NAMALWA (cell line): ENCODE measurements at regions not wholly inside any gene's neighbourhood (a gene's known extent, or its start where the extent isn't known, plus 50 kb on each side); places are given as distances from the start of the nearest gene placed in this dataset.

Experiments used
- DNase-seq: peaks from one replicate; pipeline ENCODE4 v3.0.0-alpha.2; 2015; ENCODE audit warnings: low spot score

DNA sequence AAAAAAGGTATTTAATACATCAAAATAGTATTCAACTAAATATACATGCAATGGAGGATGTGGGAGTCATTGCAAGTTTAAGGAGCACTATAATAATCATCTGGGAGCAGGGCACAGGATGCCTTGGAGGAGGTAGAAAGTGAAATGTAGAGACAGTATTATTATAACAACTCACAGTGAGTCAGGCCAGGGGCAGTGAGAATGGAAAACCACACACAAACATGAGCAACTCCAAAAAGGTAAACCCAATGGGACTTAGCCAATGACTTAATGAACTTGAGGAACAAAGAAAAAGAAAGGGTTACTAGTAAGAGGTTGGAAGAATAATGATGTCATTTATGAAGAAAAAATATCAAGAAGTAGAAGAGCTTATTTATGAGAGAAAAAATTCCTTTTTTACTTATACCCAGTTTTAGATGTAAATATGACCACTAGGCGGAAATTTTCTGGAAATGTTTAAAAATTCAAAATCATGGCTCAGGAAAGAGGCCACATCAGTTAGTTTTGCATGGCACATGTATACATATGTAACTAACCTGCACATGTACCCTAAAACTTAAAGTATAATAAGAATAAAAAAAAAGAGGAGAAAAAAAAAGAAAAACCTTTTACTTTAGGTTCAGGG lies 389.3 kb downstream of the SUCLA2 start:
- DNase-seq: no peak

DNA sequence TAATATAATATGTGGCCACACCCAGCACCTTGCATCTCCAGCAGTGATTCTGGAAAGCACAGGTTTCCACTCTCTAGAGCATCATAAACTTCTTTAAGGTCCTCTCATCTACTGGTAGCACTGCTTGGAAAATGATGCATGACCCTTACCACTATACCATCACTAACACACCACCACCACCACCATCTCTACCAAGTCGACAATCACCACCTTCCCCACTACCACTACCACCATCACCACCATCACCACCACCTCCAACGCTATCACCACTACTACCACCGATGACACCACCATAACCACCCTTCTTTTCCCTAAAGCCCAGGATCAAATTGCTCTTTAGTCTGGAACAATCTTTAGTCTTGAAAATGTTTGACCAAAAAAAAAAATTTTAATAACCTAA lies 390.4 kb downstream of the SUCLA2 start:
- no peak for DNase-seq

DNA sequence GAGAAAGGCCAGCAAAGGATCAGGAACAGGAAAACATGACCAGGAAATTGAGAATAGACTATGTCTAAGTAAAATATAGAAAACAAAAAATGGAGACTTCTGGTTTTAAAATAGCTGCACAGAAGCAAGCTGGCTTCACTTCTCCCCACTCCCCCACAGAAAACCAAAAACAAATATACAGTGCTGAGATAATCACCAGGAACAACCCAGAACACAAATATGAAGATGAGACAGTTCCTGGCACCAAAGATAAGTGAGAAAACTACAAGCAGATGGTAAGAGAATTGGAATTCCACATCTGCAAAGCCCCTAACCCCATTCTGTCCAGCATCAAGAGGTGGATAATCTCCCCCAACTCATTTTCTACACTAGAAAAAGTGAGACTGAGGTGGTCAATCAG lies 397.7 kb downstream of the SUCLA2 start:
- DNase-seq: no peak

DNA sequence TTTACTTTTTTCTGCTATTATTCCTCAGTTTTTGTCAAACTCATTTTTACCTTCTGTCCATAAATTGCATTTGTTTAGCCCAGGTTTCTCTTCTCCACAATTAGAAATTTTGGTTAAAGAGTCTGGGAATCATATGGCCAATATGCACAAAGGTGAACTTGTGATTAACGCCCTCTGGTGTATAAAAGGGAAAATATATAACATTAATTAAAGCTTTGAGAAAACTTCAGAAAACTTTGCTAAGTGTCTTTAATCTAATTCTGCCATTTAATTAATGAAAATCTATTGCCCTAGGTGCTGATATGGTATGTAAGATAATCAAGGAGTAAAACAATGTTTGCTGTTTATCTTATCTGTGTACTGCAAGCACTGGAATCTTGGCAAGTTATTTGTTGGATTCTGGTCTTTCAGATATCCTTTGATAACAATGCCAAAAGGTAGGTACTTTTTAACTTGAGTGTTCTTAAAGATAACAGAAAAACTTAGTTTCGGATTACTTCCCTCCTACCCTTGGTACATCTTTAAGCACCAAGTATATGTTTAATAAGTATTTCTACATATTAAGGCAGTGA lies 402.6 kb downstream of the SUCLA2 start:
- DNase-seq: peak; percentile 10

DNA sequence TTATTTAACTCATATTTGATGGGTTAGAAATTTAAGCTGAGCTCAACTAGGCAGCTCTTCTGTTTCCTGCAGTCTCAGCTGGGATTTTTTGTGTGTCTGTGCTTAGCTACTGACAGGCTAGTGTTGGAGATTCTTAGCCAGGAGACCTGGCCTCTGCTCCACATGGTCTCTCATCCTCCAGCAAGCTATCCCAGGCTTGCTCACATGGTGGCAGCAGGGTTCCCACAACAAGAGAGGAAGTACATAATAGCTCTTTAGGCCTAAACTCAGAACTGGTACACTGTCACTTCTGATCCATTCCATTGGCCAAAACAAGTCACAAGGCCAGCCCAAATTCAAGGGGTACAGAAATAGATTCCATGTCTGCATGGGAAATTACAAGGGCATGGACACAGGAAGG lies 406.2 kb downstream of the SUCLA2 start:
- peak; percentile 41 for DNase-seq

DNA sequence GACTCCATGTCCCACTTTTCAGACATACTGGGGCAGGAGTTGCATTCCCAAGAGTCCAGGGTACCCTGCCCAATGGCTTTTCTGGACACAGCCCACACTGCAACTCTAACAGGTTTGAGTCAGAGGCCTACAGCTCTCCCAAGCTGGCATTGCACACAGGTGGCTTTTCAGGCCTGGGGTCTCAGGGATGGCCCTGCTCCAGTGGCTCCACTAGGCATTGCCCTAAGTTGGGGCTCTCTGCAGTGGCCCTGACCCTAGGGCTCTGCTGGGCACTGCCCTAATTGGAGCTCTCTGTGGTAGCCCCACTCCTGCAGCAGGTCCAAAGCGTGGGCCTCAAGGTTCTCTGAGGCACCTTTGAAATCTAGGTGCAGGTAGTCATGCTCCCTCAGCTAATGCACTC lies 408.8 kb downstream of the SUCLA2 start:
- DNase-seq: no peak

DNA sequence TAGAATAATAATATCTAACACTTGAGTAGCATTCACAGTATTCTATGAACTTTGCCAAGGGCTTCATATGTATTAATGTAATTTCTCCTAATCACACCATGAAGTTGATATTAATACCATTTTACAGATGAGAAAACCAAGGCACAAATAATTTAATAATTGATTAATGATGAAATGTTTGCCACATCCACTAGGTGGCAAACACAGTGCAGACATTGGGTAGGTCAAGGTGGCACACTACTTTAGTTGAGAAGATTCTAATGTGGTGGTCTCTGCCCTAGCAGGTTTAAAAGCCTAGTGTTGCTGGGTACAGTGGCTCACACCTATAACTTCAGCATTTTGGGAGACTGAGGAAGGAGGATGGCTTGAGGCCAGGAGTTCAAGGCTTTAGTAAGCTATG lies 412.4 kb downstream of the SUCLA2 start:
- DNase-seq: peak; percentile 24

DNA sequence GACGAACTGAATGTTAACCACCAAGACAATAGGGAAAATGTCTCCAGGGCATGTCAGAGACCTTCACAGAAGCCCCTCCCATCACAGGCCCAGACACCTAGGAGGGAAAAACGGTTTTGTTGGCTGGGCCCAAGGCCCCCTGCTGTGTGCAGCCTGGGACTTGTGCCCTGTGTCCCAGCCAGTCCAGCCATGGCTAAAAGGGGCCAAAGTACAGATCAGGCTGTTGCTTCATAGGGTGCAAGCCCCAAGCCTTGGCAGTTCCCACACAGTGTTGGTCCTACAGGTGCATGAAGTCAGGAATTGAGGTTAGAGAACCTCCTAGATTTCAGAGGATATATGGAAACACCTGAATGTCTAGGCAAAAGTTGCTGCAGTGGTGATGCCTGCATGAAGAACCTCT lies 428.7 kb downstream of the SUCLA2 start:
- DNase-seq: no peak

DNA sequence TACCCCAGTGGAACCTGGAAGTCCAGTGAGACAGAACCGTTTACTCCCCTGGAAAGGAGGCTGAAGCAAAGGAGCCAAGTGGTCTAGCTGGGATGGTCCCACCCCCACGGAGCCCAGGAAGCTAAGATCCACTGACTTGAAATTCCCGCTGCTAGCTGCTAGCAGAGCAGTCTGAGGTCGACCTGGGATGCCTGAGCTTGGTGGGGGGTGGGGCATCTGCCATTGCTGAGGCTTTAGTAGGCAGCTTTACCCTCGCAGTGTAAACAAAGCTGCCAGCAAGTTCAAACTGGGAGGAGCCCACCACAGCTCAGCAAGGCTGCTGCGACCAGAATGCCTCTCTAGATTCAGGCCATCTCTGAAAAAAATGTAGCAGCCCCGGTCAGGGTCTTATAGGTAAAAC lies 437.0 kb downstream of the SUCLA2 start:
- DNase-seq: no peak

DNA sequence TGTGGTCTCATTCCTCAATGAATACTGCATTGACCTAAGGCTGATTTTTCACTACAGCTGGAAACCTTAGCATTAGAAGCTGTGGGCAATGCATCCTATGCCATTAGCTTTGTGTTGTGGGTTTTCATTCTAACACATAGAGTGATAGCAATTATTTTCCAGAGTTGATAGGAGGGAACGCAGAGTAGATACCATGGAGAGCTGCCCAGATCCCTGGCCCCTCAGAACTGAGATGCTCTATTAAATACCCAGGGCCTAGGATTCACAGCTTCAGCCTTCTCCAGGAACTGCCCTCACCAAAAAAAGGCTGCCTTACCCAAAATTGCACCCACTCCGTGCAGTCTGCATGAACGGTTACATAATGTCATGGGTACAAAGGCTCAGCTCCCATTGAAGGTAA lies 444.4 kb downstream of the SUCLA2 start:
- no peak for DNase-seq

DNA sequence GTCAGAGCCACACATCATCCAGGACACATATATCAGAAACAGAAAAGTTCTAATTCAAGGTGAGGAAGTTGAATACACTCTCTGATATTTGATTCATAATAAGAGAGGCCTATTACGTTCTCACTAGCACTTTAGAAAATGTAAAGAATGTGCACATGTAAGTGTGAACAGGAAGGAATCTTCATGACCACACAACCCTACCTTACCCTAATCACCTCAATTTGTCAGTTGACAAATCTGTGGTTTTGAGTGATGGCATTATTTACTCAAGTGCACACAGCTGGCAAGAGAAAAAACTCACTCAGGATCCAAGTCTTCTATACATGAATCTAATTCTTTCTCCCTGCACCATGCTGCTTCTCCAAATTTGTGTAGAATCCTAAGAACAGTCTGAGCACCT lies 445.8 kb downstream of the SUCLA2 start:
- no peak for DNase-seq

DNA sequence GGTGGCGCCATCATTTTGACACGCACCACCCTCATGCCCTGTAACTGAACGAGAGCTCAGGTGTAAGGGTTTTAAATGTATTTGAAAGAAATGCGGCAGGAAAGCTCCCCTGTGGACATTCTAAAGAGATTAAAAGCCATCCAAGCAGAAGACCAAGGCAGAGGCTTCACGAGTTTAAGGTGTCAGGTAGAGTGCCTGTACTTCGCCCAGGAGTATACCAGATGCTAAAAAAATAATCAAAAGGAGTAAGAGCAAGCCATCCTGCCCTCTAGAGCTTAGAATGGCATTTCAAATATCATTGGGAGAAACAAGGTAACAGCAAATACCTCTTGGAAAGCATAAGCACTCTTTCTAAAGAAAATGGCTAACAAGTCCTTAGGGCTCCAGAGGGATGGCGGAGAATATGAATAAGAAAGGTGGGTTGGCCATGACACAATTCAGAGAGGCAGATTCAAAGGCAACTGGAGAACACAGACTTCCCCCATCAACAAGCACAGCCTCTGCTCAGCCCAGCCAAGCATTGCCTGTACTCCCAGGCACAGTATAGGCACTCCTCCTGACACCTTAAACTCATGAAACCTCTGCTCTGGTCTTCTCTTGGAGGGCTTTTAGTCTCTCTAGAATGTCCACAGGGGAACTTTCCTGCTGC lies 447.6 kb downstream of the SUCLA2 start:
- no peak for DNase-seq

DNA sequence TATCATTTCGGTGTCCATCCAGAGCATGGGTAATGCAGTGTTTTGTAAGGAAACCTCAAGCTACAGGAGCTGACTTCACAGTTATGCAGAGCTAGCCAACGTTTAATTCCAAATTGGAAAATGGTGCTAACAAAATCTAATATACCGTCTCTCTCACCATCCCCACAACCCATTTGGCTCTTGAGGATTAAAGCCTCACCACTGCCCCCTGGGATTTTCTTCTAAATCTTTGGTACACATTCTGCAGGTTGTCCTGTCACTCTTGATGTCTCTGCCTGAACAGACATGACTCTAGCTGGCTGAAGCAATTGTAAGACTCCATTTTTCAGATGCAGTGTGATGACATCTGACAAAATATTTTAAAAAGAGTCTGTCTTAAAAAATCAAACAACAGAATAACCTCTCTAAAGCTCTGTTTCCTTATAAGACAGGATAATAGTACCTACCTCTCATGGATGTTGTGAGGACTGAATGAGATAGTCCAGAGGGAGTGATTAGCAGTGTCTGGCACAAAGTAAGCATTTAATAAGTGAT lies 451.8 kb downstream of the SUCLA2 start:
- peak; percentile 5 for DNase-seq

DNA sequence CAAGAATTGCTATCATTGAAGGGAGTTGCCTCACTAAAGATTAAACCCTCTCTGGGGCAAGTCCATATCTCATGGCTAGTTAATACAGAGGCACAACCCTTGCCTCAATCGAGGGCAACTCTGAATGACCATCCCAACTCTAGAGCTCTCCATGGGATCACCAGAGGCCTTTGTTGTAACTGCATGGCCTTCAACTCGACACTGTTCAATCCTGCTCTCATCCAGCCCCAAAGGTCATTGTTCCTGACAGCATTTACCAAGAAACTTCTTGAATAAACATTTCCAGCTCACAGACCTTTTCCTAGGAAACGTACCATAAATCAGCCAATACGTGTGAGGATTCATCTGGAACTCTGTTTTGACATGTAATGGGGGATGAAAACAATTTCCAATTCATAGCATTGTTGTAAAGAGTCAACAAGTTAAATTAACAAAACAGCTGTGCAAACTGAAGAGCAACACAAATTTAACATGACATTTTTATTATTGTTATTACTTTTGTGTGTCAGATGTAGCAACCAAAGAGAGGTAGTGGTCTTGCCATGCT lies 452.7 kb downstream of the SUCLA2 start:
- no peak for DNase-seq

DNA sequence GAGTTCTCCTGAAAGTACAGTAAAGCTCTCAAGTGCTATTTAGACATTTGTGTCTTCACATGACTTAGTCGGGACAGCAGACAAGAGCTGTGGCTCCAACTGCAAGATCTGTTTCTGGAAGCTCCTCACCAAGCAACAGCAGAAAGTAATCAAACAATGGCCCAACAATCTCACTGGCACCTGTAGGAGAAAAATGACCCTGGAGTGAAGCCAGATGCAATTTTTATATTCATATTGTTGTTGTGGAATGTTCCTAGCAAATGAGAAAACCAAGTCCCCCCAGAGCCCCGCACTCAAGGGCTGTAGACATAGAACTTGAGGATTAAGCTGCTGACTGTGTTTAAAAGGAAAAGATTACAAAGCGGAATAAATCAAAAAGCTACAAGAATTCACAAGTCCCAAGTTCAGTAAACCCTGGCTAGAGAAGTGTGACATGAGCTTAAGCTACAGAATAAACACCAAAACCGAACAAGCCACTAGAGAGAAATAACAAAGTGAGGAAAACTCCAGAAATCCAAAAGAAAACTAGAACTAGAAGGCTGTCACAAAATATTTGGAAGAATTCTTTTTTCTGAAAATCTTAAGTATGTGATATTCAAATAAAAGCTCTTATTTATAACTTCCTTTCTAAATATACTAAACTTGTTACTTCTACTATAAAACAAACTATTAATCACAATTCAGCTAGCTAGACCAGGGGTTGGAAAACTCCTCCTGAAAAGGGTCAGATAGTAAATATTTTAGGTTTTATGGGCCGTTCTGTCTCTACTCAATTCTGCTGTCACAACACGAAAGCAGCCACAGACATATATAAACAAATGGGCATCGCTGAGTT lies 454.5 kb downstream of the SUCLA2 start:
- DNase-seq: no peak

DNA sequence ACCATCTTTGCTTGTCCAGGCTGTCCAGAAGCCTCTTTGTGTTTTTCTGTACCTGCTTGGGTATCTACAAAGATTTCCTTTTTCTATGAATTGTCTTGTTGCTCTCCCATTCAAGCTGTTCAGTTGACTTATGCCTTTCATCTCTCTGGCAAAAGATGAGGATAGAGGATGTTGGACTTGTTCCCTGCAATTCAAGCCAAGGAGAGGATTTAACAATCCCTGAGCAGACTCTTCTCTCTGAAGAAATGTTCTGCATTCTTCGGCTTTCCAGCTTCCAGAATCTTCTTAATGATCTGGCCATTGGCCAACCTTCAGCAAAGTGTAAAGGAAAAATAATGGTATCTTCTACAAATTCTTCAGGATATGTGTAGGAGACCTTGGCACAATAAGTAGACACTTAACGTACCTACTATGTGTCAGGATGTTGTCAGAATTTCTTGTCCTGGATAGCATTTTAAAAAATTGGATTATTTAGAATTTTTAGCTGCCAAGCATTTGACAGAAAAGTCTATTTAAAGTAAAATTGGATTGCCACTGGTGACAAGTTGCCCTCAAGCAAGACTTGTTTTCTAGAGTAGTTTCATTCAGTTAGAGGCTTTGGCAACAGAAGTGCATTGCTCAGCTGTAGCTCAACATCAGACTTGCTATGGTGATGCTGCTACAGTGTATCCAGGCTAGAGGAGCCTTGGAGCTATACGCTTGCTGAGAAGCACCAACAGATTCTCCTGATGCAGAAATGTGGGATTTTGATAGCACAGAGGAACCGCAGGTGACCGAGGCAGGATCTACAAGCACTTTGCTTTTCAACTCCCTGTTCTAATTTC lies 455.7 kb downstream of the SUCLA2 start:
- DNase-seq: no peak

DNA sequence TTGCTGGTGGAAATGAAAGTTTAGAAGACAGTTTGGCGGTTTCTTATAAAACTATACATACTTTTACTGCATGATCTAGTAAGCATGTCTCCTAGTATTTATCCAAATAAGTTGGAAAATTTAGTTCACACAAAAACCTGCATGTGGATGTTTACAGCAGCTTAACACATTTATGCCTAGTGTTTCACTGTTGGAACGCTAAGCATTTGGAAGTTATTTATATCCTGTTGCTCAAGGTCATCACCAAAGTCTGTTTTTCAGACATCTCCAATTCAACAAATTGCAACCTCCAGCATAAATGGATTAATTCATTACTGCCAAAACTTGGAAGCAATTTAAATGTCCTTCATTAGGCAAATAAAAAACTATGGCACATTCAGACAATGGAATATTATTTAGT lies 461.8 kb downstream of the SUCLA2 start:
- DNase-seq: no peak

DNA sequence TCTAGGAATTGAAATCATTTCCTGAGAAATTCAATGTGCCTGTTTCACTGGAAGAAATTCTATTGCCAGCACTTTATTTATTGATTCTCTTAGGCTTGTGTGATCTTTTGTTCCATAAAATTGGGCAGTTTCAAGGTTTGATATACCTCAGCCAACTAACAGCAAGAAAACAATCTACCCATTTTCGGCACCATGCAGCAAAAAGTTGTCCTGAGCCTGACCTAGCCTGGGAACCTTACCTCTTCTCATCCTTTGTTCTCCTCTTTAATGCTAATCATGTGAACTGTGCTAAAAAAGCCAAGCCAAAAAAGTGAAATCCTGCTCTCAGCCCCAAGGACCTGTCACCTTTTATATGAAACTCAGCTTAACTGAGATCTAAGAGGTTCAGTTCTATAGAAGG lies 477.3 kb downstream of the SUCLA2 start:
- no peak for DNase-seq

DNA sequence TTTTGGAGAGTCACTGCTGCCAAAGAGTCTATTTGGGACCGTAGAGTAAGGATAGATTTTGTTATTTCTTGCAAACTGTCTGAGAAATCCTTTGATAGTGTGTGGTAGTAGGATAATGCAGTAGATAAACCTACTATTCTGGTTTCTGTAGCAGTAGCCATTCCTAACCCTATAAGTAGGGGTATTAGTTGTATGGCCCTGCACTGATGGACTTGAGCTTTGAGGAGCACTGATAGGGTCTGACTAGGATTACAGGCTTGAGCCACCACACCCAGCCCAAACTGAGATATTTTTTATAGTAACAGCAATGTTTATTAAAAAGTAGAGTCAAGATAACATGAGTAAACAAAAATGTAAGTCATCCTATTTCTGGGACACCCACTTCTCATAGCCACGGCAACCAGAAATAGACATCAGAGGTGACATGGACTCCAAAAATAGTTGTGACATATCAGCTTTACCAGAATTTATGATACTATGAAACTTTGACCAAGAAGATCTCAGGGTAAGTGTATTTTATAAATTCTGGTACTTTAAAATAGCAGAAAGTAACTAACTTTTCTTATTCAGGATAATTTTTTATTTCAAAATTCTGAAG lies 479.1 kb downstream of the SUCLA2 start:
- no peak for DNase-seq

DNA sequence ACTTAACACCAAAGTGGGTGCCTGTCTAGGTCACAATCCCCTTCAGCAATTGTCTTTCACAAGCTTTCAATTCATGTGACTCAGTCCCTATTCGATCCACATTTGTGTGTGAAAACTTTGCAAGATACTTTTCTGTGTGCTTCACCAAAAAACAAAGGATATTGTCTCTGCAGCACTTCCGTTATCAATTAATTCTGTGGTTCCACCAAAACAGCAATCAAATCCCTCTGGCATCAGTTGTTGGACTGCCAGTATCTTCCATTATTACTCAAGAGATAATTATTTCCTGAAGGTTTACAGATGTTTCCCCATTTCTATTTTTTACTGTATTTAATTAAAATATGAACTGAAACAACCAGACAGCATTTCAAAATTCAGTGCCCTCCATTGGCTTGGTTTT lies 481.4 kb downstream of the SUCLA2 start:
- no peak for DNase-seq

DNA sequence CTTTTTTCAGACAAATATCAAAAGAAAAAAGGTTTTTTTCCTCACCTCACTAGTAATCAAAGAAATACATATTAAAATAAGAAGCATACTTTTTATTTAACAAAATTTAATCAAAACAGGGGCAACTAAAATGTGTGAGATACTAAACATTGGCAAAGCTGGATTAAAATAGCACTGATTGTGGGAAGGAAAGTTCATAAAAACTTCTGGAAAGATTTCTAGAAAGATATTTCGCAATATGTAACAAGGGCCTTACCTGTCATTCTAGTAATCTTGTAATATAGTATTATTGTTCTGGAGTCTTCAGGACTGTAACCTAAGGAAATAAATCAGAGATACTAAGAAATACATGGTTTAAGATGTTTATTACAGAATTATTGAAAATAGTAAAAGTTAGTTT lies 482.5 kb downstream of the SUCLA2 start:
- DNase-seq: no peak
